Right renal cortex interstitium (tissue), 3 donors: ENCODE measurements at regions not wholly inside any gene's neighbourhood (a gene's known extent, or its start where the extent isn't known, plus 50 kb on each side); places are given as distances from the start of the nearest gene placed in this dataset.

Source experiments
- DNase-seq, 3 donors: peaks; one replicate each; pipeline ENCODE4 v3.0.0-alpha.2; 2013; ENCODE audit warnings: low read depth in 3 of 3, low spot score in 2 of 3

DNA sequence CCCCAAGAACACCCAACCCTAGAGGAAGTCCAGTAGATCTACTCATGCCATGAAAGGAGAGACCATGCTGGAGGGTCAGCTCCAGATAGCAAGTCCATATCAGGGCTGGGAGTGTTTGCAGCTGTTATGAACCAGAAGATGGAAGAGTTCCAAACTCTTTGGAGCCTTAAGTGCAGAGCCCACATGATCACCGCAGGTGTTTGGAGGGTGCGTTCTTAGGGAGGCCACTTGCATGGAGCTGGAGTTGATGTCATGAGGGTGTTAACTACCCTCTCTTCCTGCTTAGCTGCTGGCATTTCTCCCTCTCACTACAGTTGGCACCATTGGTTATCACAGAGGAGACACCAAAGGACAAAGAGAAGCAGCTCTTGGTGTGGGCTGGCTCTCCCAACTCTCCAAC is 616.9 kb downstream of the AJAP1 start:
- no peak for DNase-seq

DNA sequence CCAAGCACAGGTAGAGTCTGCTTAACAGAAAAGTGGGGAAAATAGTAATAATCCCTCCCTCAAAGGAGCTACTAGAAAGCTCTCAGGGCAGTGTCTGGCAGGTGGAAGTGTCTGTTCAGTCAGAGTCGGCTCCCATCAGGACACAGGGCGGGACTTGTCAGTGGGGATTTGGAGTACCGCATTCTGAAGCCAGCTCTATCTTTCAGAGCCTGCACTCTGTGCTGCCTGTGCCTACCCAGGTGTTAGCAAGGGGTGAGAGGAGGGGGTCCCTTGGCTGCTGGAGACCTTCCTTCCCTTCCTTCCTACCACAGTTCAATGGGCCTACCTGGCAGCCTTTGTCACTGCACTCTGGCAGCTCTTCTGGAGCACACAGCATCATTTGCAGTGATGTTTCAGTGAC is 615.5 kb downstream of the AJAP1 start:
- DNase-seq, result no peak

DNA sequence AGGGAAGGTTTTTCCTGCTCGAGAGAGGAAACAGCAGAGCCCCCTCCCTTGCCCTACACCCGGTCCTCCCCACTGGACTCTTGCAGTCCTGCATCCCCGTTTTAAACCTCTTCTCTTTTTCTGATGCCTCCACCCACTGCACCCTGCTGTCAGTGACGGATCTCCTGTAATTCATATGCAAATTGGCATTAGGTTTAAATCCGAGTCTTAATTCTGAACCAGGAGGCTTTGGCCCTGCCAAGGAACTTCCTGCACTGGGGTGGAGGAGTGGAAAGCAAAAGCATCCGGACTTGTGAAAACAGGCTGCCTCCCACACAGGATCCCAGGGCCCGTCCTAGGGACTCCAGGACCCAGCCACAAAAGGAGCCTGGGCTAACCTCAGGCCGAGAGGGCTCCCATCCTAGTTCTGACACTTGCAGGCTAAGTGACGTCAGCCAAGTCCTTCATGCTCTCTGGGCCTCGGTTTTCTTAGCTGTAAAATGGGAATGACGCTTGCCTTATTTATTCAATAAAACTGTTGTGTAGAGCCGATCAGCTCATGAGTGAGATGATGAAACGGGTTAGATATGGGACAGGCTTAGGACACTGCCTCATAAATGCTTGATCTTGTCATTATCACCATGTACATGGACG is 613.3 kb downstream of the AJAP1 start:
- DNase-seq, result no peak

DNA sequence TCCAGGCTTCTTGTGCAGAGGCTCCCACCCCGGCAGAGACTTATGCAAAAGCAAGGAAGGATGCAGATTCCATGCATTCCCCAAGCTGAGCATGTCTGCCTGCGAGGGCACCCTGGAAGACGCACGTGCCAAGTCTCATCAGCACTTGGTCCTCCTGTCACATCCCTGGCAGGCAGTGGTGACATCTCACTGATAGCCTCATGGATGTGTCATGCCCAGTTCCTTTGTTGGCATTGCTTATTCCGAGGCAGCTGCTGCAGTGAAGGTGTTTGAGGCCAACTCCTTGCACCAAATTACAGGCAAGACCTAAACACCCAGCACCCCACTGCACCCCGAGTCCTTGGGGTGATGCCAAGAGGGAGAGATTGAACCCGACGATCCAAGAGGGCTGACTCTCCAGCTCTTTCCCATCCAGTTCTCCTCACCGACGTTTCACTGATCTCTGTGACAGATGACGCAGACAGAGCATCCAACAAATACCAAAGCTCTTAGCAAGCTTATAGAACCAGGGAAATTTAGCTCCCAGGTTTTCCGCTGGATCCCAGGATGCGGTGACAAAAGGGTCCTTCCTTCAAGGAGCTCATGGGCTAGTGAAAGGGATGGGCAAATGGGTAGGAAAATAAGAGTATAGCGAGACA is 611.1 kb downstream of the AJAP1 start:
- DNase-seq, result no peak

DNA sequence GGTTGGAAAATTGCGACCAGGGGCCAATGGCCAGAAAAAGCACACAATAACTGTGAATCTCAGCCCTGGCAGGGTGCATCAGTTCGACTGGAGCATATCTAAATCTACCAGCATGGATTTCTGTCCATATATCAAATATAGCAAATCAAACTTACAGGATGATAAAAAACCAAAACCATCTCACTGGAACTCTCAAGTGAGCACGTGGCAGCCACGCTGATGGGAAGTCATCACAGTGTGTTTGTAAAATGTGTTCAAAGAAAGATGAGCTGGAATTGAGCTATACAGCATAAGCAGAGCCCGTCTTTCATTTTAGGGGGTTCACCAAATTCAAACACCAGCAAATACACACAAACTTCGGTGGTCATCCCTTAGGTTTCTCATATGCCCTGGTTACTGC is 610.1 kb downstream of the AJAP1 start:
- DNase-seq, result no peak

DNA sequence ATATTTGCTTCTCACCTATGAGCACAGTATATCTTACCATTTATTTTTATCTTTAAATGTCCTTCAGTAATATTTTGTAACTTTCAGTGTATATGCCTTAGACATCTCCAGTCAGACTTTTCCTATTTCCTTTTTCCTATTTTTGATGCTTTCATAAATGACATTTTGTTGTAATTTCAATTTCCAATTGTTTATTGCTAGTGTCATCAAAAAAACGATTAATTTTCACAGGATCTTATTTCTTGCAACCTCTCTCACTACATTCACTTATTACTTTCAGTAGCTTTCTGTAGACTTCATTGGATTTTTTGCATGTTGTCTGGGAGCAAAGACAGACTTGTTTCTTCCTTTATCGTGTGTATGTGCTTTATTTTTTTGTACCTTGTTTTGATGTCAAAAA is 602.4 kb downstream of the AJAP1 start:
- no peak for DNase-seq

DNA sequence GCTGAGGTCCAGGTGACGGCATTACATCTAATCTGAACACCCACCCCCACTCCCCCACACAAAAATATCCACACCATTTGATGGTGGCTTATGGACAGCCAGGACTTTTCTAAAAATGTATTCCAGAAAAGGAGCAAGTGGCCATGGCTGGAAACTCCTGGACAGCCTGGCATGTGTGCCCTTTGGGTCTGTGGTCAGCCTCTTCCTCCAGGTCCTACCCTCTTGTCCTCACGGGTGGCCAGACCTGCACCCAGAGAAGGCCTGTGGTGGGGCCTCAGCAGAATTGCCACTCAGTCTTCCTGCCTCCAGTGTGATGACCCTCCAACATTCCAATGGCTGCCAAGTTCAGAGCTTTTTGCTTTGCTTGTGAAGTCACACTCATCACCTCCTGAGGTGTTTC is 600.6 kb downstream of the AJAP1 start:
- DNase-seq, result no peak

DNA sequence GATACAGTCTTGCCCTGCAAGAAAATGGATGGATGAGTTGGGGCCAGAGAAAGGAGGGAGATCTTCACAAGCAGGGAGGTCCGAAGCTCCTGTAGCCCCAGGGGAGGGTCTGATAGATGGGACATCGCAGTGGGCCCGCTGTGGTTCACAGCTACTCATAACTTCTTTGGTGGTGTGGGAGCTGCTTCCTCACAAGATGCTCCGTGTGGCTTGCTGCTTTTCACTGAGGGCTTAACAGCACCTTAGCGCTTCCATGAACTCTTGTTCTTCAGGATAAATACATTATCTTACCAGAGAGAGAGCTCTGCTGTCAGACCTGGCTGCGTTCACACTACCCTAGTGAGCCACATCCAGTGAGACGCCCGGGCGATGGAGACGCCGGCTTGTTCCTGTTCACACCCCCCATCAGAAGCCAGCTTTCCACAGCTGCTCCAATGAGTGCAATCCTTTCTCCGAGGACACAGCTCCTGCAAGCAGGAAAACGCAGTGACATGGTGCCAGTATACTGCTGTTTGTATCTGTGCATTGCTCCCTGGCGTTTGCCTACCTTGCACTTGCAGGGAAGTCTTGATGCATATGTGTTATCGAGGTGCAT is 599.8 kb downstream of the AJAP1 start:
- no peak for DNase-seq

DNA sequence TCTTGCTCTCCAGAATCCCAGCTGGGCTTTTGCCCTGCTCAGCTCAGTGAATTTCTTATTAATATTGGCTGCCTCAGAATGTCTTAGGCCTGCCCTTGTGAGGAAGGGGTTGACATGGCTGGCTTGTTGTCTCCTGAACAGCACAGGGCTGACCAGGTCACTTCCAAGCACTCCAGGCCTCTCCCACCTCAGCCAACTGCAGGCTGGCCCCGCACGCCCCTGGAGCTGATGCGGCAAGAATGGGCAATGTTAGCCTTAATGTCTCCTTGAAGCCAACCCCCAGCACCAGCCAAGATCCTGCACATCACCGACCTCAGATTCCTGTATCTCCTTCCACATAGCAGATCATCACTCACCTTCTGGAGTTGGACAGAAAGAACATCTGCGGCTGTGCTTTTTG is 598.6 kb downstream of the AJAP1 start:
- DNase-seq, result no peak

DNA sequence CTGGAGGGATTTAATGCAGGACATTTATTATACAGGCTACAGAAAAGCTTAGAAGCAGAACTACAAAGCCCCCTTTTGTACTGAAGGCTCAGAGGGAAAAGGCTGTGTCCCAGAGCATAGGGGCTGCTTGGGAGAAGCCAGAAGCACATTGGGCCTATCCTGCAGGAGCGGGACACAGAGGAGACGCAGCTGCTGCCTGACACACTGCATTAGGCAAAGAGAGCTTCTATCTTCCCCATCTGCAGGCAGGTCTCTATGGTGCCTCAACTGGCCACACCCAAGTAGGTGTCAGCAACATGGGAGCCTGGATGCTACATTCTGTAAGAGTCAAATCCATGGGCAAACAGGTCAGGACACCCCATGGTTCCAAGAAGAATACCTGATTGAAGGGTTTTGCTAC is 595.9 kb downstream of the AJAP1 start:
- no peak for DNase-seq

DNA sequence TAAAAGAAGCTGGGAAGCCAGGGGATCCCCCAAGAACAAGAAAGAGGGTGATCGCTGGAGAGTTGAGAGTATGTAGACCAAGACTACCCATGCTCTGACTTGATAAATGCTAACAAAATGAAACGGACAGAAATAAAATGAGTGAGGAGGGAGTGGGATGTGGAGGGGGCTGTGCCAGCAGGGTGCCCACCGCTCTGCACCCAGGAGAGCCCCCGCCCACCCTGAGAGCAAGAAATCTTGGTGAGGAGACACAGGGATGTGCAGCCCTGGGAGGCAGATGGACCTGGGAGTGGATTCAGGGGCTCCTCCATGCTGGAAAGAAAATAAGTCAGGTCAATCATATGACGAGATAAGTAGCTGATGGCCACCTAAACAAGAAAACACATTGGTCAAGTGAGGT is 590.9 kb downstream of the AJAP1 start:
- DNase-seq, result no peak

DNA sequence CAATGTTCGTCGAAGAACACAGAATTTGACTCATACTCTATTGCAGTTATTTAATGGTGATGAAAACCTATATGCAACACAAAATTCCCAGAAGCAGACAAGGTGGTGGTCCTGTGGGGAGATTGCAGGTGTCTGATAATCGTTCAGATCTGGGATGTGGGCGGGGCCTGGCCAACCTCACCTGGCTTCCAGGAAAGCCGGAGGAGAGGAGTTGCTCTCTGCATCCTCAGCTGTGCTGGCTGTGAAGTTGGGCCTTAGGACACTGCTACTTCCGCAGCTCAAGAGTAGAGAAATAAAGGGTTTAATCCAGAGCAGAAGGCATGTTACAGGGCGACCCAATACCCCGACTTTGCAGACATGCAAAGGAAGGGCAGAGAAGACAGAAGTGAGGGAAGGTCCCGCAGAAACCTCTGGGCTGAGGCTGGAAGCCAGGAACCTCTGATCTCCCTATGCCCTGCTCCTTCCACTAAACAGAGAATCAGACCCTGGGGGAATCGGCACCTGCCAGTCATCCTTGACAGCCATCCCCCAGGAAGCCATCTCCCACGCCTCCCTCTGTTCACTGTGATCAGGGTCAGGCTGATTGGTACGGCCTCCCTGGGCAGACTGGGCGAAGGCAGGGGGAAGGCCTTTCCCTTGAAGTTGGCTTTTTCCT is 590.3 kb downstream of the AJAP1 start:
- no peak for DNase-seq

DNA sequence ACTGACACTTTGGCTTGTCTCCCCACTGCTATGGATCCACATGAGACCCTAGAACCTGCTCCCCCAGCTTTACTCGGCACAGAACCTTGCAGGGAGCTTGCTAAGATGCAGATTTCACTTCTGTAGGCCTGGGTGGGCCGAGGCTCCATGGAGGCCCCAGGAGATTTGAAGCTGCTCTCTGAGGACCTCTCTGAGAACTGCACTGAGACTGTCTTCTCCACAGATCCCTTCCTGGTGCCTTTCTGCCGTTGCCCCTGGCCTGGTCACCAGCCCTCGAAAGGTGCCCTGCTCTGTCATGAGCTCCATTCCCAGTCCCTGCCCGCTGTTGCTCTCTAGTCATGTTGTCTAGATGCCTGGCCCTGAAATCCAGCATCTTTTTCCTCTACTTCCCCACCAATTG is 588.4 kb downstream of the AJAP1 start:
- DNase-seq, result no peak

DNA sequence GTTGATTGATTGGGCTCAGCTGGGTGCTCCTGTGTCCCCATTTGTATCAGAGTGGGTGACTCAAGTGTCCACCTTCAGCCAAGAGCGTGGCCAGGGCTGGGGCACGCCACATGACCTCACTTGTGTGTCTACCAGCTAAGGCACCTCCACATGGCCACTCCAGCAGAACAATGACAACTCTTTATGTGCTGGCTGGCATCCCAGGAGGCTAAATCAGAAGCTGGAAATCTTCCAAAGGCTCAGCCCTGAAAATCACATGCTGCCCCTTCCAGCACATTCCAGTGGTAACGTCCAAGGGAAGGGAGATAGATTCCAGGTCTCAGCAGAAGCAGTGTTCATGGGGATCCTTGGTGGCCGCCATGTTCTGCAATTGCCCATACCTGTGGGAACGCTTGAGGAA is 585.5 kb downstream of the AJAP1 start:
- no peak for DNase-seq

DNA sequence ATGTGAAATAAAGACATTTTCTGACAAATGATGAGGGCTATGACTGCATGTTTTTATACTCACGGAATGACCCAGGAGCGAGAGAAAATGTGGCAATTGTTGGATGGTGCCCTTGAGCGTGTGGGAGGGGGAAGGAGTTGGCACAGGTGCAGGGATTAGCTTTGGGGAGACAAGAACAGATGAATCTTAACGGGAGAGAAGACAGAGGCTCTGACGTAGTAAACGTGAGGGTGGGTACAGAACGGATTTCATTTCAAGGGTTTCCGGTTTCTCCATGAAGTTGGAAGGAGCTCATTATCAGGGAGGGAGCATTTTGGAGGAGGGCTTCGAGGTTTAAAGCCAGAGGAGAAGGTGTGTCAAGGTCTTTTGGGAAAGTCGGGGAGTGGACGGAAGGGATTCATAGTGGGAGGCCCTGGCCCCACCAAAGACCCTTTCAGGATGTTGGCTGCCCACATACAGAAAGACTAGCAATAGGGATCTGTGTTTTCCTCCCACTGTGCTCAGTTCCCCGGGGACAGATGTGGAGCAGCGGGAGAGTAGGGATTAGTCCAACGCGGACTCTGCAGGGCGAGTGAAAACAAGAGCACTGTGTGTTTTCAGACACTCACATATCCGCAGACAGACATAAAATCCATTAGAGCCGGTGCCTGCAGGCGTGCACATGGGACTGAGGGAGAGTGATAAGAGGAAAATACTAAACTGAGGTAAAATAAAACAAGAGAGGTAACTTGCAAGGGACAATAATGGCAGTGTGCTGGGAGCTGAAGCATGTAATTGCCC is 584.1 kb downstream of the AJAP1 start:
- DNase-seq, result no peak

DNA sequence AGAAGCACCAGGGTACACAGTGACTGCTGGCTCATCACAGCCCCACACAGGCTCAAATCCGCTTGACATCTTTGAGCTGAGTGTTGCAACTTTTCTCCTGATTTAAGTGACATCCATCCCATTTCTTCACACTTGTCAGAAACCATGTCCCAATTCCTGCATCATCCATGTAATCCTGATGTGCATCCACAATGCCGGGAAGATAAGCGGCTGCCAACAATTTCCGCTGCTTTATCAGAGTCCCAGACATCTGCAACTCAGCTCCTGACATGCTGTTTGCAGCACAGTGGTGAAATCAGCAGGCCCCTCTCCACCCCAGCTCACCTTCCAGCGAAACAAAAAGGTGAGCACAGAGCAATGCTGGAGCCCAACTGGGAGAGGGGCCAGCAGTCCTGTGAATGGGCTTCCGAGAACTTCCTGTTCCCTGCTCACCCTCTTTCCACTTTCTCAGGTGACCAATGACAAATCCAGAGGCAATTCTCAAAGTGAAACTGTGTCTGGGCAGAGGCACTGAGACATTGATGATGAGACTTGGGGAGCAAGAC is 581.0 kb downstream of the AJAP1 start:
- DNase-seq, result no peak

DNA sequence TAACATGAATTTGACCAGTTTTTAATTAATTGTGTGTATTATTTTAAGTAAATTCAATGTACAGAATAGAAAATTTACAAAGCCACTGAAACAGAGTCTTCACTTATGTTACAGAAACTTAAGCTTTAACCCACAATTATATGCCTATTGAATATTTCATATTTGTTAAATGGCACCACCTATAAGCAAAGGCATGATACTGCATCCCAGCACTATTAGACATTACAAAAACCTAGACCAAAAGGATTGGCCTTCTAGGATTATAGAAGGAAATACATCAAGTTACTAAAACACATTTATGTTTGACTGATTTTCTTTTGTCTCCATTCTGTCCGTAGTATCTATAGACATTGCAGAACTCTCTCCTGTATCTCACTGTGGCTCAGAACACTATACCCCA is 578.1 kb downstream of the AJAP1 start:
- no peak for DNase-seq

DNA sequence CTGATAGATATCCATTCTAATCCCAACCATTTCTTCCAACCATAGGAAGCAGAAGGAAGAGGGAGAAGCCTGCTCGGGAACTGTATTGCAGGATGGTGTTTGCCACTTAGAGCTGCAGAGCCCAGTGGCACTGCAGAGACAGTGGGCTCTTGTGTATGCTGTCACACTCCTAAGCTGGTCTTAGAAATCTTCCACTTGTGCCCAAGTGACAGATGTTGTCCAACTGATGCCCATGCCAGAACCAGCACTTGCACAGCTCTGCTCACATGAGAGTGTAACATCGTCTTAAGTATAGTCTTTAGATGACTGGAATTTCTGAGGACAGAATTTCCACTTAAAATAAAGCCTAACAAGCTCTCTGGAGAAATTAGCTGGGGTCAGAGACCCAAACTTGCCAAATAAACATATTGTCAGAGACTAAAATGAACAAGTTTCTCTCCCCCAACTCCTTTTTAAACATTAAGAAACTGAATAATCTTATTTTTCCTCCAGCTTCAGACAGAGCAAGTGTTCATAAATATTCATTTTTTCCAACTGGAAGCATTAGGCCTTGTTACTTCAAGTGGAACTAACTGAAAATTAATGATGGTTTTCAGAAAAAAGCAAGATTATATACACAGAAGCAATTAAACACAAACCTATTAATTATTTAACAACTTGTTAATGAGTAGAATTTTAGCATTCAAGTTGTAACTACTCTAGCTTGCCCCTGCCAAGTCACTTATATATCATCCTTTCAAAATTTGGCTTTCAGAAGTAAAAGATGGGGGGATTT is 577.3 kb downstream of the AJAP1 start:
- DNase-seq, result no peak

DNA sequence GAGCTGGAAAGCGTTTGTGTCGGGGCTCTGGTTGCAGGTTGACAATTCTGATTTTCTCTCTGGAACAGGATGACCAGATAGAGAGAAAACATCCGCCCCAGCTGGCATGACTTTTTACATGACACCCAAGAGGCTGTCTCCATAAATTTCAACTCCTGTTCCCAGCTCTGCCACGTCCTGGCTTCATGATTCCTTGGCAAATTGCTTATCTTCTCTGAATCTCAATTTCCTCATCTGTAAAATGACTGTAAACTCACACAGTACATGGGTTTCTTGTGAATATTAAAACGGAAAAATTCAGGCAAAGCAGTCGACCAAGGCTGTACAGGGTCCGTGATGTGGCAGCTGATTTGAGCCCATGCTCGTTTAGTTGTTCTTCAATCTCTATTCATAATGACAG is 572.7 kb downstream of the AJAP1 start:
- DNase-seq, result no peak
